SK-N-MC (cell line): ENCODE measurements at regions not wholly inside any gene's neighbourhood (a gene's known extent, or its start where the extent isn't known, plus 50 kb on each side); places are given as distances from the start of the nearest gene placed in this dataset.

Experiments
- EZH2 ChIP-seq: fragments of 200-600 bp; sonication (generic); IDR thresholded peaks from one replicate; pipeline ENCODE4 v1.6.1; 2017; ENCODE audit warnings: antibody characterized with exemption
- POLR2AphosphoS5 ChIP-seq: IDR thresholded peaks from 2 replicates; pipeline ENCODE4 v1.6.1; 2012; ENCODE audit warnings: mild to moderate bottlenecking, low read depth, low read length, borderline replicate concordance

GRCh38 chr10:130777507-130778165 is 533.9 kb downstream of the TCERG1L start:
- TF ChIP-seq EZH2, result no peak
- no peak for TF ChIP-seq POLR2AphosphoS5
